Neural progenitor cell (in vitro differentiated cells): ENCODE measurements at regions not wholly inside any gene's neighbourhood (a gene's known extent, or its start where the extent isn't known, plus 50 kb on each side); places are given as distances from the start of the nearest gene placed in this dataset.

Experiments used
- EZH2 ChIP-seq: fragments of 200-600 bp; sonication (generic); IDR thresholded peaks from 2 replicates; pipeline ENCODE4 v1.6.1; 2017; ENCODE audit warnings: antibody characterized with exemption, mild to moderate bottlenecking, moderate library complexity
- TF ChIP-seq, protein P1 (sequence below): fragments of 200-600 bp; sonication (generic); IDR thresholded peaks from 2 replicates; pipeline ENCODE4 v1.5.1; 2017; ENCODE audit warnings: antibody characterized with exemption, mild to moderate bottlenecking

DNA sequence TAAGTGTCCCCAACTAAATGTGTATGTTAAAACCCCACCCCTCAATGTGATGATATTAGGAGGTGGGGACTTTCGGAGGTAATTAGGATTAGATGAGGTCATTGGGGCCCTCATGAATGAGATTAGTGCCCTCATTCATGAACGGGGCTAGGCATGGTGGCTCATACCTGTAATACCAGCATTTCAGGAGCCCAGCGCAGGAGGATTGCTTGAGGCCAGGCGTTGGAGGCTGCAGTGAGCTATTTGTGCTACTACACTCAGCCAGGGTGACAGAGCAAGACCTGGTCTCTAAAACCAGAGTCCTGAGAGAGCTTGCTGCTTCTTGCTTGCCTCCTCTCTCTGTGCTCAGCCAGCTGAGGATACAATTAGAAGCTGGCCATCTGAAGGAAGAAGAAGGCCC lies 62.1 kb upstream of the HSPA9 start:
- TF ChIP-seq, protein P1, sequence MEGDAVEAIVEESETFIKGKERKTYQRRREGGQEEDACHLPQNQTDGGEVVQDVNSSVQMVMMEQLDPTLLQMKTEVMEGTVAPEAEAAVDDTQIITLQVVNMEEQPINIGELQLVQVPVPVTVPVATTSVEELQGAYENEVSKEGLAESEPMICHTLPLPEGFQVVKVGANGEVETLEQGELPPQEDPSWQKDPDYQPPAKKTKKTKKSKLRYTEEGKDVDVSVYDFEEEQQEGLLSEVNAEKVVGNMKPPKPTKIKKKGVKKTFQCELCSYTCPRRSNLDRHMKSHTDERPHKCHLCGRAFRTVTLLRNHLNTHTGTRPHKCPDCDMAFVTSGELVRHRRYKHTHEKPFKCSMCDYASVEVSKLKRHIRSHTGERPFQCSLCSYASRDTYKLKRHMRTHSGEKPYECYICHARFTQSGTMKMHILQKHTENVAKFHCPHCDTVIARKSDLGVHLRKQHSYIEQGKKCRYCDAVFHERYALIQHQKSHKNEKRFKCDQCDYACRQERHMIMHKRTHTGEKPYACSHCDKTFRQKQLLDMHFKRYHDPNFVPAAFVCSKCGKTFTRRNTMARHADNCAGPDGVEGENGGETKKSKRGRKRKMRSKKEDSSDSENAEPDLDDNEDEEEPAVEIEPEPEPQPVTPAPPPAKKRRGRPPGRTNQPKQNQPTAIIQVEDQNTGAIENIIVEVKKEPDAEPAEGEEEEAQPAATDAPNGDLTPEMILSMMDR, result no peak
- no peak for TF ChIP-seq EZH2
